Left lung (tissue), 4 donors: ENCODE measurements at regions not wholly inside any gene's neighbourhood (a gene's known extent, or its start where the extent isn't known, plus 50 kb on each side); places are given as distances from the start of the nearest gene placed in this dataset.

ENCODE experiments used
- ATAC-seq: fragments of 200-7000 bp; cut with Tn5 transposase; one replicate; pipeline ENCODE4 v1.9.1; 2020; ENCODE audit warnings: moderate library complexity
- DNase-seq, 4 donors: peaks; one replicate each; pipeline ENCODE4 v3.0.0-alpha.2; 2013 to 2020
- H3K27ac ChIP-seq, 2 donors: fragments of 200-600 bp; sonication (generic) in 1 of 2; one replicate each; pipeline versions ENCODE4 v1.5.0 to v1.8.0; 2020 to 2021
- H3K27me3 ChIP-seq, 2 donors: fragments of 200-600 bp; sonication (generic) in 1 of 2; one replicate each; pipeline versions ENCODE4 v1.5.0 to v1.8.0; 2020 to 2021
- H3K36me3 ChIP-seq, 2 donors: fragments of 200-600 bp; sonication (generic) in 1 of 2; one replicate each; pipeline versions ENCODE4 v1.5.0 to v1.8.0; 2020 to 2021
- H3K4me1 ChIP-seq, 2 donors: fragments of 200-600 bp; one replicate each; pipeline ENCODE4 v1.8.0; 2021
- H3K4me3 ChIP-seq, 2 donors: fragments of 200-600 bp; sonication (generic) in 1 of 2; one replicate each; pipeline versions ENCODE4 v1.5.0 to v1.8.0; 2020 to 2021; ENCODE audit warnings: mild to moderate bottlenecking in 1 of 2
- H3K9me3 ChIP-seq, 2 donors: fragments of 200-600 bp; sonication (generic) in 1 of 2; one replicate each; pipeline versions ENCODE4 v1.5.0 to v1.8.0; 2020 to 2021
- CTCF ChIP-seq, 2 donors: fragments of 200-600 bp; sonication (generic) in 1 of 2; IDR thresholded peaks; one replicate each; pipeline versions ENCODE4 v1.5.0 to v1.8.0; 2021; ENCODE audit warnings: antibody characterized with exemption in 2 of 2
- intact Hi-C, 2 donors: fragments of 100-400 bp; cut with DNase I; formaldehyde crosslinking; loops; one replicate each; pipeline versions ENCODE4 v1.11.2 to v1.14.2; 2022
- donor health status: DM: no; HTN: yes; CAD: no.
- donor health status: DM: no; HTN: no; CAD: no.

GRCh38 chr13:76756451-76756850 lies 129.8 kb downstream of the KCTD12 start:
- Histone ChIP-seq H3K4me1 (peaks cover 0 to 18% of the 10 kb centered on the region in 2 donors), H3K27me3 (no peaks in the 10 kb centered on the region), H3K9me3 (no peaks in the 10 kb centered on the region), H3K27ac (no peak overlapping the region), H3K4me3 (no peak overlapping the region), H3K36me3 (no peaks in the 10 kb centered on the region)
- TF ChIP-seq CTCF (IDR thresholded peaks at IDR 0.05): no peak
- DNase-seq: no peak
- intact Hi-C loops: no loop called here
- ATAC-seq: no peak

- H3K36me3 ChIP-seq: no peaks in the 10 kb centered on the region
- TF ChIP-seq CTCF (IDR thresholded peaks at IDR 0.05): no peak
- peaks cover 0 to 34% of the 10 kb centered on the region in 2 donors for H3K4me1 ChIP-seq
- intact Hi-C loops: no loop called here
- no peaks in the 10 kb centered on the region for H3K27me3 ChIP-seq
- no peak overlapping the region for H3K27ac ChIP-seq
- DNase-seq: peak in 1 of 4 donors; percentile 46
- no peak for ATAC-seq
- H3K9me3 ChIP-seq: no peaks in the 10 kb centered on the region
- no peak overlapping the region for H3K4me3 ChIP-seq
These were observed 131.8 kb downstream of the KCTD12 start for GRCh38 chr13:76754414-76754813.

- intact Hi-C loops: no loop called here
- no peaks in the 10 kb centered on the region for H3K27me3 ChIP-seq
These were observed 134.9 kb downstream of the KCTD12 start for GRCh38 chr13:76751278-76751677.

GRCh38 chr13:76750126-76750525 lies 136.1 kb downstream of the KCTD12 start:
- H3K27ac ChIP-seq: peak overlapping the region in 1 of 2 donors; percentile 76
- no peaks in the 10 kb centered on the region for H3K9me3 ChIP-seq
- peaks cover 0 to 45% of the 10 kb centered on the region in 2 donors for H3K4me1 ChIP-seq
- intact Hi-C loops: no loop called here
- no peak for ATAC-seq
- H3K36me3 ChIP-seq: no peaks in the 10 kb centered on the region
- TF ChIP-seq CTCF (IDR thresholded peaks at IDR 0.05): no peak
- H3K27me3 ChIP-seq: no peaks in the 10 kb centered on the region
- DNase-seq: no peak
- H3K4me3 ChIP-seq: no peak overlapping the region

More at GRCh38 chr13:76751278-76751677, 134.9 kb downstream of the KCTD12 start:
- TF ChIP-seq CTCF (IDR thresholded peaks at IDR 0.05): no peak
- ATAC-seq (no peak), DNase-seq (no peak)
- Histone ChIP-seq H3K4me3 (no peak overlapping the region), H3K9me3 (no peaks in the 10 kb centered on the region), H3K27ac (no peak overlapping the region), H3K36me3 (no peaks in the 10 kb centered on the region), H3K4me1 (peaks cover 0 to 37% of the 10 kb centered on the region in 2 donors)

GRCh38 chr13:76745261-76746200 lies 140.7 kb downstream of the KCTD12 start:
- ATAC-seq (peak; percentile 55), DNase-seq (no peak)
- Histone ChIP-seq H3K9me3 (peaks cover 0 to 8% of the 10 kb centered on the region in 2 donors), H3K27ac (peak overlapping the region; percentile 8 to 89), H3K27me3 (no peaks in the 10 kb centered on the region), H3K4me1 (peaks cover 0 to 32% of the 10 kb centered on the region in 2 donors), H3K36me3 (no peaks in the 10 kb centered on the region), H3K4me3 (no peak overlapping the region)
- intact Hi-C loops: no loop called here
- no peak for TF ChIP-seq CTCF (IDR thresholded peaks at IDR 0.05)
